GM19351 (cell line): ENCODE measurements at regions not wholly inside any gene's neighbourhood (a gene's known extent, or its start where the extent isn't known, plus 50 kb on each side); places are given as distances from the start of the nearest gene placed in this dataset.

Source experiments
- ATAC-seq: cut with Tn5 transposase; IDR thresholded peaks from one replicate; pipeline ENCODE4 v1.9.1; 2021; ENCODE audit warnings: mild to moderate bottlenecking, moderate library complexity; ENCODE audit not compliant: unreplicated experiment

- no peak for ATAC-seq
Measured at GRCh38 chr2:139077099-139077737, 297.0 kb upstream of the NXPH2 start.

- no peak for ATAC-seq
Measured at GRCh38 chr2:139067874-139068273, 287.7 kb upstream of the NXPH2 start.

- ATAC-seq: no peak
Measured at GRCh38 chr2:139067072-139067471, 286.9 kb upstream of the NXPH2 start.

GRCh38 chr2:139064159-139064558, 284.0 kb upstream of the NXPH2 start:
- no peak for ATAC-seq

- no peak for ATAC-seq
Measured at GRCh38 chr2:139059617-139060016, 279.4 kb upstream of the NXPH2 start.

- ATAC-seq: no peak
Measured at GRCh38 chr2:139055202-139055601, 275.0 kb upstream of the NXPH2 start.

GRCh38 chr2:139048017-139048416, 267.8 kb upstream of the NXPH2 start:
- ATAC-seq: no peak

GRCh38 chr2:139045524-139045923, 265.3 kb upstream of the NXPH2 start:
- no peak for ATAC-seq

- ATAC-seq: no peak
Measured at GRCh38 chr2:139034064-139034463, 253.9 kb upstream of the NXPH2 start.

- ATAC-seq: no peak
Measured at GRCh38 chr2:139033300-139033699, 253.1 kb upstream of the NXPH2 start.

- peak; percentile 66 for ATAC-seq
Measured at GRCh38 chr2:139031722-139032121, 251.5 kb upstream of the NXPH2 start.

- peak; percentile 51 for ATAC-seq
Measured at GRCh38 chr2:139020287-139020686, 240.1 kb upstream of the NXPH2 start.

GRCh38 chr2:139018252-139018651, 238.1 kb upstream of the NXPH2 start:
- ATAC-seq: no peak

- no peak for ATAC-seq
Measured at GRCh38 chr2:139007130-139007529, 226.9 kb upstream of the NXPH2 start.

GRCh38 chr2:139000131-139000785, 220.1 kb upstream of the NXPH2 start:
- ATAC-seq: no peak

GRCh38 chr2:138997856-138998517, 217.8 kb upstream of the NXPH2 start:
- no peak for ATAC-seq

GRCh38 chr2:138997346-138997745, 217.2 kb upstream of the NXPH2 start:
- ATAC-seq: no peak

GRCh38 chr2:138994502-138994901, 214.3 kb upstream of the NXPH2 start:
- ATAC-seq: no peak

- no peak for ATAC-seq
Measured at GRCh38 chr2:138985881-138986280, 205.7 kb upstream of the NXPH2 start.

- ATAC-seq: no peak
Measured at GRCh38 chr2:138979131-138979785, 199.1 kb upstream of the NXPH2 start.

- no peak for ATAC-seq
Measured at GRCh38 chr2:138974651-138975050, 194.5 kb upstream of the NXPH2 start.

- no peak for ATAC-seq
Measured at GRCh38 chr2:138964418-138964817, 184.2 kb upstream of the NXPH2 start.
